ENCODE measurements at regions not wholly inside any gene's neighbourhood (a gene's known extent, or its start where the extent isn't known, plus 50 kb on each side); places are given as distances from the start of the nearest gene placed in this dataset.

DNA sequence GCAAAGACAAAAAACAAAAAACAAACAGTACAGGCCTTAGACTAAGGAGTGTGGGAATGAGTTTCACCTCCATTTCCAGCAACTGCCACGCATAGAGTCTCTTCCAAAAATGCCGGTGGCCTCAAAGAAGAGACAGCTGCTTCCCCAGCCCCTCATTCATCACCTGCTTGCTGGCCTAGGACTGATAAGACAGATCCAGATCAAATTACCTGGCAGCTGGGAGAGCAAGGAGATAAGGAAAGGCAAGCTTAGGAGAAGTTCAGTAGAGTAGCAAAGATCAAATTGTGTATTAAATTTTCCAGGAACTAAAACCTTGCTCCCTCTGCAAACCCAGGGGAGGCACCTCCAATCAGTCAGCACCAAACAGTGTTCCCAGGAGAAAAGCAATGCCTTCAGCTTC is 325.8 kb upstream of the CTNNB1 start:
- no peak for DNase-seq (ENCODE audit: low read depth in 1 of 2, low spot score in 1 of 2)
- H3K27ac ChIP-seq (replicated peaks): no peak overlapping the region
- no peaks in the 10 kb centered on the region for H3K27me3 ChIP-seq (ENCODE audit: insufficient read depth, poor library complexity, severe bottlenecking)
- TF ChIP-seq, protein P1, sequence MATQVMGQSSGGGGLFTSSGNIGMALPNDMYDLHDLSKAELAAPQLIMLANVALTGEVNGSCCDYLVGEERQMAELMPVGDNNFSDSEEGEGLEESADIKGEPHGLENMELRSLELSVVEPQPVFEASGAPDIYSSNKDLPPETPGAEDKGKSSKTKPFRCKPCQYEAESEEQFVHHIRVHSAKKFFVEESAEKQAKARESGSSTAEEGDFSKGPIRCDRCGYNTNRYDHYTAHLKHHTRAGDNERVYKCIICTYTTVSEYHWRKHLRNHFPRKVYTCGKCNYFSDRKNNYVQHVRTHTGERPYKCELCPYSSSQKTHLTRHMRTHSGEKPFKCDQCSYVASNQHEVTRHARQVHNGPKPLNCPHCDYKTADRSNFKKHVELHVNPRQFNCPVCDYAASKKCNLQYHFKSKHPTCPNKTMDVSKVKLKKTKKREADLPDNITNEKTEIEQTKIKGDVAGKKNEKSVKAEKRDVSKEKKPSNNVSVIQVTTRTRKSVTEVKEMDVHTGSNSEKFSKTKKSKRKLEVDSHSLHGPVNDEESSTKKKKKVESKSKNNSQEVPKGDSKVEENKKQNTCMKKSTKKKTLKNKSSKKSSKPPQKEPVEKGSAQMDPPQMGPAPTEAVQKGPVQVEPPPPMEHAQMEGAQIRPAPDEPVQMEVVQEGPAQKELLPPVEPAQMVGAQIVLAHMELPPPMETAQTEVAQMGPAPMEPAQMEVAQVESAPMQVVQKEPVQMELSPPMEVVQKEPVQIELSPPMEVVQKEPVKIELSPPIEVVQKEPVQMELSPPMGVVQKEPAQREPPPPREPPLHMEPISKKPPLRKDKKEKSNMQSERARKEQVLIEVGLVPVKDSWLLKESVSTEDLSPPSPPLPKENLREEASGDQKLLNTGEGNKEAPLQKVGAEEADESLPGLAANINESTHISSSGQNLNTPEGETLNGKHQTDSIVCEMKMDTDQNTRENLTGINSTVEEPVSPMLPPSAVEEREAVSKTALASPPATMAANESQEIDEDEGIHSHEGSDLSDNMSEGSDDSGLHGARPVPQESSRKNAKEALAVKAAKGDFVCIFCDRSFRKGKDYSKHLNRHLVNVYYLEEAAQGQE (IDR thresholded peaks at IDR 0.05; ENCODE audit: insufficient replicate concordance, low read depth): no peak
- TF ChIP-seq, protein P2, sequence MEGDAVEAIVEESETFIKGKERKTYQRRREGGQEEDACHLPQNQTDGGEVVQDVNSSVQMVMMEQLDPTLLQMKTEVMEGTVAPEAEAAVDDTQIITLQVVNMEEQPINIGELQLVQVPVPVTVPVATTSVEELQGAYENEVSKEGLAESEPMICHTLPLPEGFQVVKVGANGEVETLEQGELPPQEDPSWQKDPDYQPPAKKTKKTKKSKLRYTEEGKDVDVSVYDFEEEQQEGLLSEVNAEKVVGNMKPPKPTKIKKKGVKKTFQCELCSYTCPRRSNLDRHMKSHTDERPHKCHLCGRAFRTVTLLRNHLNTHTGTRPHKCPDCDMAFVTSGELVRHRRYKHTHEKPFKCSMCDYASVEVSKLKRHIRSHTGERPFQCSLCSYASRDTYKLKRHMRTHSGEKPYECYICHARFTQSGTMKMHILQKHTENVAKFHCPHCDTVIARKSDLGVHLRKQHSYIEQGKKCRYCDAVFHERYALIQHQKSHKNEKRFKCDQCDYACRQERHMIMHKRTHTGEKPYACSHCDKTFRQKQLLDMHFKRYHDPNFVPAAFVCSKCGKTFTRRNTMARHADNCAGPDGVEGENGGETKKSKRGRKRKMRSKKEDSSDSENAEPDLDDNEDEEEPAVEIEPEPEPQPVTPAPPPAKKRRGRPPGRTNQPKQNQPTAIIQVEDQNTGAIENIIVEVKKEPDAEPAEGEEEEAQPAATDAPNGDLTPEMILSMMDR (IDR thresholded peaks at IDR 0.05; ENCODE audit: insufficient read depth, low read length): no peak
- no peak for TF ChIP-seq POLR2AphosphoS5 (IDR thresholded peaks at IDR 0.05; ENCODE audit: low read depth)
- TF ChIP-seq SPI1 (IDR thresholded peaks at IDR 0.05; ENCODE audit: borderline replicate concordance, low read depth): no peak
- TF ChIP-seq GABPA (IDR thresholded peaks at IDR 0.05; ENCODE audit: low read depth): no peak
- no peak overlapping the region for H3K4me3 ChIP-seq (replicated peaks; ENCODE audit: insufficient read depth, low read length)

DNA sequence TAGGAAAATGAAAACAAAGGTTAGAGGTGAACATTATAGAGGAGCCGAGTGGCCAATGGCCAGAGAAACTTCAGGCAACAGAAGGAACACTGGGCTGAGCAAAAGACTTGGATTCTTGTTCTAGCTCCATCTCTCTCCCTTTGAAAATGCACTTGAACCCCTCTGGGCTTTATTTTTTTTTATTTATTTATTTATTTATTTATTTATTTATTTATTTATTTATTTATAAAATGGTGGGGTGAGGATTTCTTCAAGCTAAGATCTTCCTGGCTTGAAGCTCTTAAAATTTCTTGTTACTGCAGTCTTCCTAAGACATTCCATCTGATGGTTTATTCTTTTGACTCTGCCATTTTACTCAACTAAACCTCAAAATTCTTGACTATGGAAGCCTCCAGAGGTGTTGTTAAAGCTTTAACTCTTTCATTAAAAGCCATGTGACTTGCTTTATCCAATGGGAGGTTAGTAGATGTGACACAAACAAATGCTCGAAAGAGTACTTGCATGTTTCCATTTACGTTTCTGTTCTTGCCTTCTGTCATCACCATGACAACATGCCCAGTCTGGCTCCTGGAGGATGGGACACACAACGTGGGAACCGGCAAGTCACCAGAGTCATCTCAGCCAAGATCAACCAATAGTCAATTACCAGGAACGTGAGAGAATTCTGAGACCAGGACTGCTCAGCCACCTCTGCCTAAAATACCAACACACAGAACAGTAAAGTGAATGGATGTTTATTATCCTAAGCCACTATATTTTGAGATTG is 325.2 kb upstream of the CTNNB1 start:
- DNase-seq (ENCODE audit: low read depth in 1 of 2, low spot score in 1 of 2): no peak
- no peak overlapping the region for H3K4me3 ChIP-seq (replicated peaks; ENCODE audit: insufficient read depth, low read length)
- H3K27me3 ChIP-seq (ENCODE audit: insufficient read depth, poor library complexity, severe bottlenecking): no peaks in the 10 kb centered on the region
- TF ChIP-seq, protein P1 (IDR thresholded peaks at IDR 0.05; ENCODE audit: insufficient replicate concordance, low read depth): no peak
- TF ChIP-seq, protein P2 (IDR thresholded peaks at IDR 0.05; ENCODE audit: insufficient read depth, low read length): no peak
- TF ChIP-seq POLR2AphosphoS5 (IDR thresholded peaks at IDR 0.05; ENCODE audit: low read depth) (no peak), SPI1 (IDR thresholded peaks at IDR 0.05; ENCODE audit: borderline replicate concordance, low read depth) (no peak), GABPA (IDR thresholded peaks at IDR 0.05; ENCODE audit: low read depth) (no peak)
- no peak overlapping the region for H3K27ac ChIP-seq (replicated peaks)

DNA sequence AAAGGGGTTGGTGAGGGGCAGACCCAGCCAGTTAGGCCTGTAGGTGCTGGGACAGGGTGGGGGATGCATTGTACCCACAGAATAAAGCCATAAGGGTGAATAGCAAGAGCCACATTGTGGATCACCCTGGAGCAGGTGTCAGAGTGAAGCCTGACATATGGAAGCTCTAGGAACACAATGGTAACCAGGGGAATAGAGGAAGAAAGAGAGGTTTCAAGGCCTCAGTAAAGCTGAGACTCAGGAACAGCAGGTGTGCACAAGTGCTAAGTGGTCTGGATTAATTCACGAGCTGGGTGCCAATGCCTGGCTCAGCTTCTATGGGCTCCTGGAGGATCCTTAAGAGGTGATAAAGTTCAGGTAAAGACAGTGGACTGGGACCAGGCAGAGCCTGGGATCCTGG is 323.7 kb upstream of the CTNNB1 start:
- no peaks in the 10 kb centered on the region for H3K27me3 ChIP-seq (ENCODE audit: insufficient read depth, poor library complexity, severe bottlenecking)
- DNase-seq (ENCODE audit: low read depth in 1 of 2, low spot score in 1 of 2): no peak
- TF ChIP-seq, protein P2 (IDR thresholded peaks at IDR 0.05; ENCODE audit: insufficient read depth, low read length): no peak
- TF ChIP-seq SPI1 (IDR thresholded peaks at IDR 0.05; ENCODE audit: borderline replicate concordance, low read depth) (no peak), POLR2AphosphoS5 (IDR thresholded peaks at IDR 0.05; ENCODE audit: low read depth) (no peak), GABPA (IDR thresholded peaks at IDR 0.05; ENCODE audit: low read depth) (no peak)
- TF ChIP-seq, protein P1 (IDR thresholded peaks at IDR 0.05; ENCODE audit: insufficient replicate concordance, low read depth): no peak
- H3K4me3 ChIP-seq (replicated peaks; ENCODE audit: insufficient read depth, low read length): no peak overlapping the region
- H3K27ac ChIP-seq (replicated peaks): no peak overlapping the region
